HG03045 (cell line): ENCODE measurements at regions not wholly inside any gene's neighbourhood (a gene's known extent, or its start where the extent isn't known, plus 50 kb on each side); places are given as distances from the start of the nearest gene placed in this dataset.
"Not testable (repeated sequence)": the region's sequence is repeated elsewhere in the genome, so short reads cannot be mapped to it uniquely, and the experiment has no call there.

Experiments used
- ATAC-seq: cut with Tn5 transposase; IDR thresholded peaks from one replicate; pipeline ENCODE4 v1.9.1; 2021; ENCODE audit warnings: mild to moderate bottlenecking, moderate library complexity; ENCODE audit not compliant: unreplicated experiment

- no peak for ATAC-seq
Observed at GRCh38 chr5:86337667-86338460, 279.9 kb upstream of the COX7C start.

- ATAC-seq = no peak
Observed at GRCh38 chr5:86354664-86355063, 263.1 kb upstream of the COX7C start.

- ATAC-seq = no peak
Observed at GRCh38 chr5:86360801-86361200, 256.9 kb upstream of the COX7C start.

GRCh38 chr5:86371061-86371460, 246.7 kb upstream of the COX7C start:
- ATAC-seq = no peak

- no peak for ATAC-seq
Observed at GRCh38 chr5:86374611-86375010, 243.1 kb upstream of the COX7C start.

GRCh38 chr5:86376214-86376613, 241.5 kb upstream of the COX7C start:
- no peak for ATAC-seq

- ATAC-seq = no peak
Observed at GRCh38 chr5:86403190-86403589, 214.6 kb upstream of the COX7C start.

- ATAC-seq = no peak
Observed at GRCh38 chr5:86404256-86404655, 213.5 kb upstream of the COX7C start.

GRCh38 chr5:86407711-86408110, 210.0 kb upstream of the COX7C start:
- ATAC-seq = no peak

- ATAC-seq = no peak
Observed at GRCh38 chr5:86411596-86411995, 206.1 kb upstream of the COX7C start.

GRCh38 chr5:86427158-86427557, 190.6 kb upstream of the COX7C start:
- no peak for ATAC-seq

GRCh38 chr5:86439593-86440110, 178.1 kb upstream of the COX7C start:
- no peak for ATAC-seq

- ATAC-seq = no peak
Observed at GRCh38 chr5:86442036-86442745, 175.6 kb upstream of the COX7C start.

- ATAC-seq = no peak
Observed at GRCh38 chr5:86447362-86447761, 170.4 kb upstream of the COX7C start.

GRCh38 chr5:86452251-86452650, 165.5 kb upstream of the COX7C start:
- no peak for ATAC-seq

- ATAC-seq = no peak
Observed at GRCh38 chr5:86460519-86460918, 157.2 kb upstream of the COX7C start.

GRCh38 chr5:86461169-86461956, 156.4 kb upstream of the COX7C start:
- ATAC-seq = no peak

- ATAC-seq = no peak
Observed at GRCh38 chr5:86463339-86463738, 154.4 kb upstream of the COX7C start.

GRCh38 chr5:86465052-86465838, 152.5 kb upstream of the COX7C start:
- ATAC-seq = no peak

- ATAC-seq = not testable (repeated sequence)
Observed at GRCh38 chr5:86466721-86467120, 151.0 kb upstream of the COX7C start.

- no peak for ATAC-seq
Observed at GRCh38 chr5:86482008-86482407, 135.7 kb upstream of the COX7C start.
